OCI-LY1 (cell line): ENCODE measurements at regions not wholly inside any gene's neighbourhood (a gene's known extent, or its start where the extent isn't known, plus 50 kb on each side); places are given as distances from the start of the nearest gene placed in this dataset.

Experiments
- H2AFZ ChIP-seq: fragments of 200-600 bp; sonication (generic), shearing (Covaris generic); 2 replicates; pipeline ENCODE4 v1.6.0; 2014; ENCODE audit warnings: antibody characterized with exemption, mild to moderate bottlenecking, low read length
- H3F3A ChIP-seq: fragments of 200-600 bp; sonication (generic), shearing (Covaris generic); 2 replicates; pipeline ENCODE4 v1.6.0; 2014; ENCODE audit warnings: mild to moderate bottlenecking, antibody characterized with exemption, low read length, moderate library complexity; ENCODE audit not compliant: insufficient read depth
- H3K27ac ChIP-seq: fragments of 200-600 bp; sonication (generic); 2 replicates; pipeline ENCODE4 v1.5.1; 2014; ENCODE audit warnings: low read length, mixed run types, mild to moderate bottlenecking, low read depth; ENCODE audit not compliant: poor library complexity, severe bottlenecking
- H3K27me3 ChIP-seq: fragments of 200-600 bp; sonication (generic); 2 replicates; pipeline ENCODE4 v1.6.0; 2014; ENCODE audit warnings: antibody characterized with exemption, mild to moderate bottlenecking, low read length, moderate library complexity; ENCODE audit not compliant: insufficient read depth
- H3K36me3 ChIP-seq: fragments of 200-600 bp; sonication (generic); 2 replicates; pipeline ENCODE4 v1.6.1; 2014; ENCODE audit warnings: mild to moderate bottlenecking, antibody characterized with exemption, low read length, moderate library complexity, mixed read lengths; ENCODE audit not compliant: insufficient read depth
- H3K4me1 ChIP-seq: fragments of 200-600 bp; sonication (generic); 2 replicates; pipeline ENCODE4 v1.5.1; 2014; ENCODE audit warnings: mild to moderate bottlenecking, low read length, moderate library complexity; ENCODE audit not compliant: insufficient read depth, severe bottlenecking
- H3K4me2 ChIP-seq: fragments of 200-600 bp; sonication (generic), shearing (Covaris generic); 2 replicates; pipeline ENCODE4 v1.6.1; 2014; ENCODE audit warnings: low read length
- H3K4me3 ChIP-seq: fragments of 200-600 bp; sonication (generic); 2 replicates; pipeline ENCODE4 v1.5.1; 2014; ENCODE audit warnings: low read length, low read depth, mild to moderate bottlenecking, mixed read lengths; ENCODE audit not compliant: poor library complexity, severe bottlenecking
- H3K79me2 ChIP-seq: fragments of 200-600 bp; shearing (Covaris generic); 2 replicates; pipeline ENCODE4 v1.6.1; 2016; ENCODE audit warnings: mixed run types, low read length, mixed read lengths; ENCODE audit not compliant: insufficient read depth
- H3K9ac ChIP-seq: fragments of 200-600 bp; sonication (generic), shearing (Covaris generic); 2 replicates; pipeline ENCODE4 v1.6.1; 2014; ENCODE audit warnings: mild to moderate bottlenecking, low read length, mixed read lengths
- H3K9me2 ChIP-seq: fragments of 200-600 bp; sonication (generic), shearing (Covaris generic); 2 replicates; pipeline ENCODE4 v1.6.1; 2014; ENCODE audit warnings: low read depth, mild to moderate bottlenecking, low read length, mixed read lengths
- H3K9me3 ChIP-seq: fragments of 200-600 bp; shearing (Covaris generic); 2 replicates; pipeline ENCODE4 v1.6.1; 2014; ENCODE audit warnings: low read length, mixed read lengths
- H4K20me1 ChIP-seq: fragments of 200-600 bp; sonication (generic), shearing (Covaris generic); 2 replicates; pipeline ENCODE4 v1.6.0; 2016; ENCODE audit warnings: mild to moderate bottlenecking, low read length; ENCODE audit not compliant: insufficient read depth
- CTCF ChIP-seq: fragments of 200-600 bp; sonication (generic), shearing (Covaris generic); IDR thresholded peaks from 2 replicates; pipeline ENCODE4 v1.5.1; 2017; ENCODE audit warnings: mild to moderate bottlenecking, antibody characterized with exemption, low read length, moderate library complexity, mixed read lengths
- EZH2 ChIP-seq: fragments of 200-600 bp; sonication (generic), shearing (Covaris generic); IDR thresholded peaks from 2 replicates; pipeline ENCODE4 v1.8.0; 2017; ENCODE audit warnings: borderline replicate concordance, mixed run types, mild to moderate bottlenecking, antibody characterized with exemption, low read length, moderate library complexity, mixed read lengths

- Histone ChIP-seq H3K79me2 (no peaks in the 10 kb centered on the region), H3K4me3 (no peak overlapping the region), H2AFZ (no peak overlapping the region), H3K9me3 (no peaks in the 10 kb centered on the region), H3K36me3 (no peaks in the 10 kb centered on the region), H3K27me3 (no peaks in the 10 kb centered on the region), H4K20me1 (no peaks in the 10 kb centered on the region), H3K27ac (no peak overlapping the region), H3K4me1 (no peaks in the 10 kb centered on the region), H3F3A (no peaks in the 10 kb centered on the region), H3K9ac (no peak overlapping the region), H3K9me2 (no peaks in the 10 kb centered on the region), H3K4me2 (no peak overlapping the region)
- TF ChIP-seq CTCF (no peak), EZH2 (no peak)
These were observed 84.9 kb downstream of the CGGBP1 start for GRCh38 chr3:87973906-87974305.

- no peaks in the 10 kb centered on the region for H3K27me3 ChIP-seq
- H3K79me2 ChIP-seq, result no peaks in the 10 kb centered on the region
- H3K9me3 ChIP-seq, result 0 out of 2 replicates have a peak, but pooled peaks cover 2% of the 10 kb centered on the region
- H3F3A ChIP-seq, result no peaks in the 10 kb centered on the region
- no peaks in the 10 kb centered on the region for H3K9me2 ChIP-seq
- H3K4me2 ChIP-seq, result no peak overlapping the region
- no peak overlapping the region for H3K9ac ChIP-seq
- no peaks in the 10 kb centered on the region for H3K4me1 ChIP-seq
- TF ChIP-seq CTCF (no peak), EZH2 (no peak)
- no peaks in the 10 kb centered on the region for H4K20me1 ChIP-seq
- no peak overlapping the region for H3K4me3 ChIP-seq
- no peak overlapping the region for H2AFZ ChIP-seq
- H3K36me3 ChIP-seq, result no peaks in the 10 kb centered on the region
- no peak overlapping the region for H3K27ac ChIP-seq
These were observed 89.2 kb downstream of the CGGBP1 start for GRCh38 chr3:87969620-87970019.

GRCh38 chr3:87968668-87969067 lies 90.1 kb downstream of the CGGBP1 start:
- no peak overlapping the region for H3K4me3 ChIP-seq
- no peak overlapping the region for H3K9ac ChIP-seq
- TF ChIP-seq EZH2, result no peak
- no peak for TF ChIP-seq CTCF
- no peaks in the 10 kb centered on the region for H3K4me1 ChIP-seq
- H3K36me3 ChIP-seq, result no peaks in the 10 kb centered on the region
- no peaks in the 10 kb centered on the region for H3K9me2 ChIP-seq
- no peak overlapping the region for H2AFZ ChIP-seq
- H3K9me3 ChIP-seq, result 0 out of 2 replicates have a peak, but pooled peaks cover 2% of the 10 kb centered on the region
- H3K4me2 ChIP-seq, result no peak overlapping the region
- no peaks in the 10 kb centered on the region for H3K27me3 ChIP-seq
- H4K20me1 ChIP-seq, result no peaks in the 10 kb centered on the region
- no peaks in the 10 kb centered on the region for H3K79me2 ChIP-seq
- H3K27ac ChIP-seq, result no peak overlapping the region
- no peaks in the 10 kb centered on the region for H3F3A ChIP-seq
